Osteoblast (primary cell): ENCODE measurements at regions not wholly inside any gene's neighbourhood (a gene's known extent, or its start where the extent isn't known, plus 50 kb on each side); places are given as distances from the start of the nearest gene placed in this dataset.

Experiments
- DNase-seq: peaks from one replicate; pipeline ENCODE4 v3.0.0; 2011; ENCODE audit warnings: low spot score, mixed read lengths; ENCODE audit not compliant: insufficient read length; ENCODE audit errors: missing footprints
- H2AFZ ChIP-seq: 2 replicates; pipeline ENCODE4 v1.6.0; 2011; ENCODE audit warnings: mild to moderate bottlenecking, low read length
- H3K27ac ChIP-seq: 2 replicates; pipeline ENCODE4 v1.5.1; 2011; ENCODE audit warnings: mild to moderate bottlenecking, low read depth, low read length, moderate library complexity
- H3K27me3 ChIP-seq: 2 replicates; pipeline ENCODE4 v1.6.0; 2012; ENCODE audit warnings: mild to moderate bottlenecking, control low read depth, inconsistent platforms, low read length, moderate library complexity; ENCODE audit not compliant: insufficient read depth
- H3K36me3 ChIP-seq: 2 replicates; pipeline ENCODE4 v1.5.1; 2011; ENCODE audit warnings: mild to moderate bottlenecking, low read length, control low read depth, moderate library complexity; ENCODE audit not compliant: insufficient read depth
- H3K4me1 ChIP-seq: 2 replicates; pipeline ENCODE4 v1.5.1; 2011; ENCODE audit warnings: mild to moderate bottlenecking, low read length, control low read depth, moderate library complexity; ENCODE audit not compliant: insufficient read depth
- H3K4me2 ChIP-seq: 2 replicates; pipeline ENCODE4 v1.6.0; 2011; ENCODE audit warnings: mild to moderate bottlenecking, low read length; ENCODE audit not compliant: insufficient read depth
- H3K4me3 ChIP-seq: fragments of 200-600 bp; sonication (generic); 3 replicates; pipeline ENCODE4 v1.5.1; 2012; ENCODE audit warnings: mild to moderate bottlenecking, low read length, inconsistent platforms; ENCODE audit not compliant: insufficient read depth
- H3K79me2 ChIP-seq: 2 replicates; pipeline ENCODE4 v1.6.0; 2012; ENCODE audit warnings: mild to moderate bottlenecking, low read length, control low read depth, inconsistent platforms; ENCODE audit not compliant: insufficient read depth
- H3K9me3 ChIP-seq: 2 replicates; pipeline ENCODE4 v1.5.1; 2011; ENCODE audit warnings: low read depth, low read length, control low read depth
- H4K20me1 ChIP-seq: 2 replicates; pipeline ENCODE4 v1.6.0; 2012; ENCODE audit warnings: mild to moderate bottlenecking, low read length, control low read depth; ENCODE audit not compliant: insufficient read depth
- CTCF ChIP-seq: IDR thresholded peaks from 2 replicates; pipeline ENCODE4 v1.5.1; 2011; ENCODE audit warnings: mild to moderate bottlenecking, low read depth, low read length, moderate library complexity; ENCODE audit errors: extremely low read depth

- Histone ChIP-seq H3K4me3 (no peak overlapping the region), H3K27ac (no peak overlapping the region), H3K36me3 (no peaks in the 10 kb centered on the region), H3K4me2 (no peak overlapping the region), H3K27me3 (no peaks in the 10 kb centered on the region), H3K9me3 (no peaks in the 10 kb centered on the region), H4K20me1 (no peaks in the 10 kb centered on the region), H3K4me1 (no peaks in the 10 kb centered on the region), H3K79me2 (no peaks in the 10 kb centered on the region), H2AFZ (no peak overlapping the region)
- no peak for DNase-seq
- no peak for TF ChIP-seq CTCF
Observed at GRCh38 chr1:29500651-29501050, 264.3 kb downstream of the PTPRU start.

- no peak for TF ChIP-seq CTCF
- no peak for DNase-seq
- H3K79me2 ChIP-seq, result no peaks in the 10 kb centered on the region
- H3K9me3 ChIP-seq, result no peaks in the 10 kb centered on the region
- no peak overlapping the region for H3K27ac ChIP-seq
- no peaks in the 10 kb centered on the region for H4K20me1 ChIP-seq
- H3K4me1 ChIP-seq, result no peaks in the 10 kb centered on the region
- no peaks in the 10 kb centered on the region for H3K27me3 ChIP-seq
- no peak overlapping the region for H3K4me3 ChIP-seq
- H3K4me2 ChIP-seq, result no peak overlapping the region
- no peak overlapping the region for H2AFZ ChIP-seq
- H3K36me3 ChIP-seq, result no peaks in the 10 kb centered on the region
Observed at GRCh38 chr1:29500041-29500440, 263.7 kb downstream of the PTPRU start.

GRCh38 chr1:29499104-29499650, 262.9 kb downstream of the PTPRU start:
- no peaks in the 10 kb centered on the region for H3K27me3 ChIP-seq
- no peak for DNase-seq

More at GRCh38 chr1:29499104-29499650, 262.9 kb downstream of the PTPRU start:
- no peak overlapping the region for H3K27ac ChIP-seq
- no peaks in the 10 kb centered on the region for H3K79me2 ChIP-seq
- no peaks in the 10 kb centered on the region for H3K36me3 ChIP-seq
- H3K4me3 ChIP-seq, result no peak overlapping the region
- H3K9me3 ChIP-seq, result no peaks in the 10 kb centered on the region
- TF ChIP-seq CTCF, result no peak
- H3K4me2 ChIP-seq, result no peak overlapping the region
- no peak overlapping the region for H2AFZ ChIP-seq
- H4K20me1 ChIP-seq, result no peaks in the 10 kb centered on the region
- no peaks in the 10 kb centered on the region for H3K4me1 ChIP-seq
